Stimulated activated CD8-positive, alpha-beta memory T cell treated with anti-CD3 and anti-CD28 coated beads, Interleukin-7, amount 100 ng/mL, for 48 hours (primary cell): ENCODE measurements at regions not wholly inside any gene's neighbourhood (a gene's known extent, or its start where the extent isn't known, plus 50 kb on each side); places are given as distances from the start of the nearest gene placed in this dataset.
"Not testable (repeated sequence)": the region's sequence is repeated elsewhere in the genome, so short reads cannot be mapped to it uniquely, and the experiment has no call there.

ENCODE experiments used
- DNase-seq, 2 donors: peaks; one replicate each; pipeline ENCODE4 v3.0.0-alpha.2; 2020; ENCODE audit warnings: low read depth in 1 of 2; ENCODE audit errors: extremely low read depth in 1 of 2

DNA sequence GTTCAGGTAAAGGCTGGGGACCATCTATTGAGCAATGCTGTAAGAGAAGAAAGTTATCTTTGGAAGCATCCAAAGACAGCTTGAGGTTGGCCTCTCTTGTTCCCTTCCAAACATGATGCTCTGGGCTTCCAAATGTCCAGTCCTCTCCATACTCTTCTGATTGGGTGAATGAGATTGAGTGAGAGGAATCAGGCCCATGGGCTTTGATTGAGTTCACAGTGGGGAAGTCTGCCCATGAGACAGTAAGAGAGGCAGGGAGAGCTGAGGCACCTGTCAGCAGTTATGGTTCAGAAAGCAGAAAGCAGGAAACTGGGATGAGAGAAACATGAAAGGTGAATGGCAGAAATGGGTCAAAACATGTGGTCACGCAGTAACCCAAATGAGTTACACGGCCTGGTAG lies 1006.9 kb downstream of the VRK1 start:
- no peak for DNase-seq

- DNase-seq, result no peak
Observed at GRCh38 chr14:97806891-97807290, 1009.7 kb downstream of the VRK1 start.

- not testable (repeated sequence) for DNase-seq
Observed at GRCh38 chr14:97808541-97808940, 1011.4 kb downstream of the VRK1 start.

- DNase-seq, result no peak
Observed at GRCh38 chr14:97813556-97813955, 1016.4 kb downstream of the VRK1 start.

DNA sequence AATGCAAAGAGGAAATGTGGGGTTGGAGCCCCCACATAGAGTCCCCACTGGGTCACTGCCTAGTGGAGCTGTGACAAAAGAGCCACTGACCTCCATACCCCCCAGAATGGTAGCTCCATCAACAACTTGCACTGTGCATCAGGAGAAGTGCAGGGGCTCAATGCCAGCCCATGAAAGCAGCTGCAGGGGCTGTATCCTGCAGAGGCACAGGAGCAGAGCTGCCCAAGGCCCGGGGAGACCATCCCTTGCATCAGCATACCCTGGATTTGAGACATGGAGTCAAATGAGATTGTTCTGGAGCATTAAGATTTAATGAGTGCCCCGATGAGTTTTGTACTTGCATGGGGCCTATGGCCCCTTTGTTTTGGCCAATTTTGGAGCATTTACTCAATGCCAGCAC lies 1023.6 kb downstream of the VRK1 start:
- DNase-seq, result no peak

DNA sequence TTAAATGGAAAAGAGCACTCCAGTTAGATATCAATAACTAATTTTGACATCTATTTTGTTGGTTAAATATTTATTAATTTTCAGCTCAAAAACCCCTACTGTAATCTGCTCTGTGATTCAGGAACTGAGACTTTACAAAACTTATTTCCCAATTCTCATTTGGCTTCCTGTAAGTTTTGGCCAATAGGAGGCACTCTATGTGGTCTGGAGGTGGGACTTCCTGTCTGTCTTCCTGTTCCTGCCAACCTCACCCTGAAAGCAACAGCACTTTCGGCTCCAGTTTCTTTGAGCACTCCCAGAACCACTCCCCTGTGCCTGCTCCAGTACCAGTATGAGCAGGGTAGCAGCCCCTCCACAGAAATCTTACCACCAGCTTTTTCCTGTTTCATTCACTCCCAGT lies 1027.0 kb downstream of the VRK1 start:
- no peak for DNase-seq

DNA sequence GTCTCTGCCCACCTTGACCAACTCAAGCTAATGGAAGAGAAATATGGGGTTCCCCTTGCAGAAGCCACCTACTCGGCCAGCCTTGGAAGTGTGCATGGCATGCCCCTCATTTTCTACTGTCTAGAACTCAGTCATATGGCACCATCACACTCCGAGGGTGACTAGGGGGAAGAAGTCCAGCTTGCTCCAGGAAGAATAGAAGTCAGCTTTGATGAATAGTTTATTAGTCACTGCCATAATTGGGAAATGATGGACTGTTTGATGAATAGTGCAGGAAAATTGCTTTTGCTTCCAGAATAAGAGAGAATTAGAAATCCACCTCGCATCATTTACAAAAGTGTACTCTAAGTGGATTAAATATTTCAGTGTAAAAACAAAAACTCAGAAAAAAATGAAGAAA lies 1030.6 kb downstream of the VRK1 start:
- DNase-seq, result no peak

DNA sequence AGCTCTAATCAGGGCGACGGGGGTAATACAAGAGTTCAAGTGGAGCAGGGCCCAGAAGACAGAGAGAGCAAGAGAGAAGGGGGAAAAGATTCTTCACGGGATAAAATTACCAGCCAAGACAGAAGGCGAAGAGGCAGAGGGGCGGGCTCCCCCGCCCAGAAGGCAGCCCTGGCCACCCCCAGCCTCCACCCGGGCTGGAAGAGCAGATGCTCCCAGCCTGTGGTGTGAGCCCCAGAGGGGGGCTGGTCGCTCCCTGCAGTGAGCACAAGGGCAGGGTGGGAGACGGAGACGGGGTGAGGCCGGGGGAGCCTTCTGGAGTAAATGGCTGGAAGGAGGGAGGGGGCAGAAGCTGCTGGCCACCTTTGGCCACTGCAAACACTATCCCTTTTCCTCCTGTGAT lies 1035.6 kb downstream of the VRK1 start:
- no peak for DNase-seq

- no peak for DNase-seq
Observed at GRCh38 chr14:97838986-97839385, 1041.8 kb downstream of the VRK1 start.

- no peak for DNase-seq
Observed at GRCh38 chr14:97840159-97840558, 1043.0 kb downstream of the VRK1 start.

GRCh38 chr14:97841762-97842161 lies 1044.6 kb downstream of the VRK1 start:
- DNase-seq, result no peak

DNA sequence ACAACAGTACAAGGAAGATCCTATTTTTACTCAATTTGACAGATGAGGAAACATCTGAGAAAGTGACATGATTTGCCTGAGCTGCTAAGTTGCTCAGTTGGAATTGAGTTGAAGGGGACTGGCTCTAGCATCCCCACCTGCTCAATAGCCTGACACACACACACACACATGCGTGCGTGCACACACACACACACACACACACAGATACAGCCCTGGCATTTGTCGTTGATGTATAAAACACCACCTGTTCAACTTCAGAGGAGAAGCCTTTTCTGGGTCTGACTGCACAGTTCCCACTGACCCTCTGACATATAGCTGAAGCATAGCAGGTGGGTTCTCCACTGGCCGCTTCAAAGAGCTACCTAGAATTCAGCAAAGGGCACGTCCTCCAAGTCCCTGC lies 1045.9 kb downstream of the VRK1 start:
- DNase-seq, result no peak

GRCh38 chr14:97844042-97844441 lies 1046.9 kb downstream of the VRK1 start:
- no peak for DNase-seq

GRCh38 chr14:97846156-97846555 lies 1049.0 kb downstream of the VRK1 start:
- DNase-seq, result no peak

GRCh38 chr14:97848317-97848980 lies 1051.3 kb downstream of the VRK1 start:
- DNase-seq, result no peak

DNA sequence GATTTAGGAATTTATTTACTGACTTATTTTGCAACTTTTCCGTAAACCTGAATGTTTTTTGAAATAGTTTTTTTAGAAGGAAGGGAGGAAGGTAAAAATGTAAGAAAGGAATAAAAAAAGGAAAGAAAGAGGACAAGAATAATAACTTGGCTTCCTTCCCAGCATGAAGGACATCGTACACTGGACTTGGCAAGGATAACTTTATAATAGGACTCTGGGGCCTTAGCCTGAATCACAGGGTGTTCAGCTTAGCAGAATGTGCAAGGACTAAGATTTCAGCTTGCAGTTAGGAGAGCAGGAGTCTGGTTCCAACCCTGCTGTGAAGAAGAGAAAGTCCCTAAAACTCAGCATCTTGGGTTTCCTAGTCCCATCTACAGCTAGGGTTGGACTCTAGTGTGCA lies 1053.3 kb downstream of the VRK1 start:
- DNase-seq, result no peak

DNA sequence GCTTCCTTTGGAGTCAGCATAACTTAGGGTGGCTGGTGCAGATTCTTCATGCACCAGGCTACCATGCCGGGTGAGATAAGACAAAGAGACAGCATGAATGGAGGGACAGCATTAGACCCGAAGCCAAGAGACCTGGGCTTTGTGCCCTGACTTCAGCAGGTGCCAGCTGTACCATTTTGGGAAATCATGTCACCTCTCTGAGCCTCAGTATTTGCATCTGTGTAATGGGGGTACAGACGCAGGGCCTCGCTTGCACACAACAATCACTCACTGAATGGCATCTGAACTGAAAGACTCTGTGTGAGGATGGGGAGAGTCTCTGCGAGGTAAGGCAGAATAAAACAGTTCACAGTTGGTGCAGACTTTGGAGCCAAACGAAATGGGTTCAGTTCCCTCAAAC lies 1053.7 kb downstream of the VRK1 start:
- DNase-seq, result no peak

- DNase-seq, result no peak
Observed at GRCh38 chr14:97851428-97851995, 1054.3 kb downstream of the VRK1 start.

- no peak for DNase-seq
Observed at GRCh38 chr14:97854918-97855317, 1057.7 kb downstream of the VRK1 start.

DNA sequence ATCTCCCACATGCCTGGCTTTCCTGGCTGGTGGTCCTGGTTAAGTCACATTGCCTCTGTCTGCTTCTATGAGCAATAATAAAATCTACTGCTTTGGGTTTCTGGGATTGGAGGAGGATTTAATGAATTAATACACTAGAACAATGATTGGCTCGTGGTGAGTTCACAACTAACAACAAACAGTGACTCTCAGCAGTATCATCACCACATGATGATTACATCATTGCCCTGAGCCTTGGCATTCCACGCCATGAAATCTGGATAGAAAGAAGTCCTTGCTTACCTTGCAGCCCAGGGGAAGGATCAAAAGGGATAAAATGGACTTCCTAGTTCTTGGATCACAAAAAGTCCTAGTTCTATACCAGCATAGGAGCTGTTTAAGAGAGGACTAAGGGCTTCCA lies 1069.0 kb downstream of the VRK1 start:
- no peak for DNase-seq

- DNase-seq, result no peak
Observed at GRCh38 chr14:97866664-97867063, 1069.5 kb downstream of the VRK1 start.

GRCh38 chr14:97873291-97873690 lies 1076.1 kb downstream of the VRK1 start:
- no peak for DNase-seq

- DNase-seq, result no peak
Observed at GRCh38 chr14:97874394-97874793, 1077.2 kb downstream of the VRK1 start.
